GM21717 (cell line): ENCODE measurements at regions not wholly inside any gene's neighbourhood (a gene's known extent, or its start where the extent isn't known, plus 50 kb on each side); places are given as distances from the start of the nearest gene placed in this dataset.

ENCODE experiments used
- ATAC-seq: cut with Tn5 transposase; IDR thresholded peaks from one replicate; pipeline ENCODE4 v1.9.1; 2021; ENCODE audit warnings: mild to moderate bottlenecking, moderate library complexity; ENCODE audit not compliant: unreplicated experiment

- no peak for ATAC-seq
Observed at GRCh38 chr15:70476441-70476840, 286.9 kb downstream of the UACA start.

- ATAC-seq, result no peak
Observed at GRCh38 chr15:70475921-70476320, 287.4 kb downstream of the UACA start.

GRCh38 chr15:70475407-70475781 lies 288.0 kb downstream of the UACA start:
- no peak for ATAC-seq

- no peak for ATAC-seq
Observed at GRCh38 chr15:70474471-70475406, 288.6 kb downstream of the UACA start.

- ATAC-seq, result no peak
Observed at GRCh38 chr15:70473581-70474370, 289.6 kb downstream of the UACA start.

- no peak for ATAC-seq
Observed at GRCh38 chr15:70471517-70471916, 291.8 kb downstream of the UACA start.

GRCh38 chr15:70470556-70471191 lies 292.7 kb downstream of the UACA start:
- no peak for ATAC-seq

GRCh38 chr15:70469651-70470555 lies 293.5 kb downstream of the UACA start:
- no peak for ATAC-seq

GRCh38 chr15:70469182-70469581 lies 294.2 kb downstream of the UACA start:
- no peak for ATAC-seq

- ATAC-seq, result peak; percentile 39
Observed at GRCh38 chr15:70466895-70467529, 296.3 kb downstream of the UACA start.

- ATAC-seq, result no peak
Observed at GRCh38 chr15:70466305-70466704, 297.1 kb downstream of the UACA start.

- ATAC-seq, result no peak
Observed at GRCh38 chr15:70465812-70466211, 297.5 kb downstream of the UACA start.

- ATAC-seq, result peak; percentile 14
Observed at GRCh38 chr15:70463453-70463834, 299.9 kb downstream of the UACA start.

GRCh38 chr15:70461992-70462391 lies 301.4 kb downstream of the UACA start:
- ATAC-seq, result no peak

- ATAC-seq, result no peak
Observed at GRCh38 chr15:70461017-70461416, 302.3 kb downstream of the UACA start.

- no peak for ATAC-seq
Observed at GRCh38 chr15:70459312-70459711, 304.0 kb downstream of the UACA start.

- ATAC-seq, result no peak
Observed at GRCh38 chr15:70453766-70454165, 309.6 kb downstream of the UACA start.

GRCh38 chr15:70453238-70453637 lies 310.1 kb downstream of the UACA start:
- ATAC-seq, result no peak

GRCh38 chr15:70451821-70452653 lies 311.3 kb downstream of the UACA start:
- ATAC-seq, result no peak
